ENCODE measurements at regions not wholly inside any gene's neighbourhood (a gene's known extent, or its start where the extent isn't known, plus 50 kb on each side); places are given as distances from the start of the nearest gene placed in this dataset.

- TF ChIP-seq CREB1 (IDR thresholded peaks at IDR 0.05; ENCODE audit: low read depth) (no peak), YY1 (IDR thresholded peaks at IDR 0.05; ENCODE audit: low read depth) (no peak), RAD21 (IDR thresholded peaks at IDR 0.05; ENCODE audit: low read depth) (no peak), ZBTB7A (IDR thresholded peaks at IDR 0.05; ENCODE audit: low read depth) (no peak), REST (IDR thresholded peaks at IDR 0.05; ENCODE audit: low read depth) (no peak), TEAD4 (IDR thresholded peaks at IDR 0.05) (no peak)
Observed at GRCh38 chr6:4212588-4212987, 77.2 kb upstream of the ECI2 start.

- TF ChIP-seq EP300 (IDR thresholded peaks at IDR 0.05; ENCODE audit: borderline replicate concordance) (no peak), TEAD4 (IDR thresholded peaks at IDR 0.05) (no peak), RAD21 (IDR thresholded peaks at IDR 0.05; ENCODE audit: low read depth) (peak; percentile 73), CREB1 (IDR thresholded peaks at IDR 0.05; ENCODE audit: low read depth) (no peak), EGR1 (IDR thresholded peaks at IDR 0.05) (no peak), YY1 (IDR thresholded peaks at IDR 0.05; ENCODE audit: low read depth) (no peak)
Observed at GRCh38 chr6:4210629-4211419, 75.4 kb upstream of the ECI2 start.

- TF ChIP-seq ZBTB7A (IDR thresholded peaks at IDR 0.05; ENCODE audit: low read depth): no peak
- TF ChIP-seq TAF1 (IDR thresholded peaks at IDR 0.05; ENCODE audit: low read depth): no peak
- TF ChIP-seq REST (IDR thresholded peaks at IDR 0.05; ENCODE audit: low read depth): no peak
- no peak for TF ChIP-seq CEBPB (IDR thresholded peaks at IDR 0.05)
- no peak for TF ChIP-seq NFIC (IDR thresholded peaks at IDR 0.05)
- TF ChIP-seq TEAD4 (IDR thresholded peaks at IDR 0.05): no peak
- no peak for TF ChIP-seq EP300 (IDR thresholded peaks at IDR 0.05; ENCODE audit: borderline replicate concordance)
- TF ChIP-seq TCF12 (IDR thresholded peaks at IDR 0.05; ENCODE audit: low read depth): no peak
- no peak for TF ChIP-seq EGR1 (IDR thresholded peaks at IDR 0.05)
- no peak for TF ChIP-seq USF1 (IDR thresholded peaks at IDR 0.05)
- TF ChIP-seq MAX (IDR thresholded peaks at IDR 0.05): no peak
- TF ChIP-seq CREB1 (IDR thresholded peaks at IDR 0.05; ENCODE audit: low read depth): no peak
- no peak for TF ChIP-seq FOXM1 (IDR thresholded peaks at IDR 0.05; ENCODE audit: borderline replicate concordance, low read depth)
- TF ChIP-seq RAD21 (IDR thresholded peaks at IDR 0.05; ENCODE audit: low read depth): no peak
- TF ChIP-seq YY1 (IDR thresholded peaks at IDR 0.05; ENCODE audit: low read depth): no peak
Observed at GRCh38 chr6:4209196-4209595, 73.8 kb upstream of the ECI2 start.

- TF ChIP-seq TEAD4 (IDR thresholded peaks at IDR 0.05) (no peak), CEBPB (IDR thresholded peaks at IDR 0.05) (no peak), MAX (IDR thresholded peaks at IDR 0.05) (no peak), RAD21 (IDR thresholded peaks at IDR 0.05; ENCODE audit: low read depth) (no peak)
Observed at GRCh38 chr6:4208158-4208557, 72.8 kb upstream of the ECI2 start.

GRCh38 chr6:4192627-4193026 lies 57.3 kb upstream of the ECI2 start:
- no peak for TF ChIP-seq USF1 (IDR thresholded peaks at IDR 0.05)
- no peak for TF ChIP-seq NFIC (IDR thresholded peaks at IDR 0.05)
- TF ChIP-seq MAX (IDR thresholded peaks at IDR 0.05): no peak
- TF ChIP-seq EP300 (IDR thresholded peaks at IDR 0.05; ENCODE audit: borderline replicate concordance): no peak
- TF ChIP-seq RAD21 (IDR thresholded peaks at IDR 0.05; ENCODE audit: low read depth): no peak
- TF ChIP-seq REST (IDR thresholded peaks at IDR 0.05; ENCODE audit: low read depth): no peak
- no peak for TF ChIP-seq TEAD4 (IDR thresholded peaks at IDR 0.05)
- no peak for TF ChIP-seq TAF1 (IDR thresholded peaks at IDR 0.05; ENCODE audit: low read depth)
- no peak for TF ChIP-seq ZBTB7A (IDR thresholded peaks at IDR 0.05; ENCODE audit: low read depth)
